Right lobe of liver (tissue), 4 donors: ENCODE measurements at regions not wholly inside any gene's neighbourhood (a gene's known extent, or its start where the extent isn't known, plus 50 kb on each side); places are given as distances from the start of the nearest gene placed in this dataset.

Source experiments
- POLR2A ChIP-seq: fragments of 450-650 bp; IDR thresholded peaks from one replicate; pipeline ENCODE4 v1.6.1; 2017; ENCODE audit warnings: antibody characterized with exemption, mild to moderate bottlenecking
- TF ChIP-seq, protein P1 (sequence below), 4 donors: fragments of 200-600 bp in 3 of 4; fragments of 450-650 bp in 1 of 4; IDR thresholded peaks; one replicate each; pipeline versions ENCODE4 v1.5.1 to v1.8.0; 2016 to 2022; ENCODE audit warnings: antibody characterized with exemption in 4 of 4, mild to moderate bottlenecking in 2 of 4
- donor health status: DM: no; HTN: no; CAD: no.
- donor health status: DM: no; HTN: no; CAD: no.
- donor health status: DM: no; HTN: yes; CAD: no.

- TF ChIP-seq POLR2A, result no peak
- TF ChIP-seq, protein P1, sequence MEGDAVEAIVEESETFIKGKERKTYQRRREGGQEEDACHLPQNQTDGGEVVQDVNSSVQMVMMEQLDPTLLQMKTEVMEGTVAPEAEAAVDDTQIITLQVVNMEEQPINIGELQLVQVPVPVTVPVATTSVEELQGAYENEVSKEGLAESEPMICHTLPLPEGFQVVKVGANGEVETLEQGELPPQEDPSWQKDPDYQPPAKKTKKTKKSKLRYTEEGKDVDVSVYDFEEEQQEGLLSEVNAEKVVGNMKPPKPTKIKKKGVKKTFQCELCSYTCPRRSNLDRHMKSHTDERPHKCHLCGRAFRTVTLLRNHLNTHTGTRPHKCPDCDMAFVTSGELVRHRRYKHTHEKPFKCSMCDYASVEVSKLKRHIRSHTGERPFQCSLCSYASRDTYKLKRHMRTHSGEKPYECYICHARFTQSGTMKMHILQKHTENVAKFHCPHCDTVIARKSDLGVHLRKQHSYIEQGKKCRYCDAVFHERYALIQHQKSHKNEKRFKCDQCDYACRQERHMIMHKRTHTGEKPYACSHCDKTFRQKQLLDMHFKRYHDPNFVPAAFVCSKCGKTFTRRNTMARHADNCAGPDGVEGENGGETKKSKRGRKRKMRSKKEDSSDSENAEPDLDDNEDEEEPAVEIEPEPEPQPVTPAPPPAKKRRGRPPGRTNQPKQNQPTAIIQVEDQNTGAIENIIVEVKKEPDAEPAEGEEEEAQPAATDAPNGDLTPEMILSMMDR (IDR thresholded peaks at IDR 0.05), result no peak
These were observed 67.7 kb upstream of the ARHGAP28 start for GRCh38 chr18:6661692-6662415.
